ENCODE measurements at regions not wholly inside any gene's neighbourhood (a gene's known extent, or its start where the extent isn't known, plus 50 kb on each side); places are given as distances from the start of the nearest gene placed in this dataset.

DNA sequence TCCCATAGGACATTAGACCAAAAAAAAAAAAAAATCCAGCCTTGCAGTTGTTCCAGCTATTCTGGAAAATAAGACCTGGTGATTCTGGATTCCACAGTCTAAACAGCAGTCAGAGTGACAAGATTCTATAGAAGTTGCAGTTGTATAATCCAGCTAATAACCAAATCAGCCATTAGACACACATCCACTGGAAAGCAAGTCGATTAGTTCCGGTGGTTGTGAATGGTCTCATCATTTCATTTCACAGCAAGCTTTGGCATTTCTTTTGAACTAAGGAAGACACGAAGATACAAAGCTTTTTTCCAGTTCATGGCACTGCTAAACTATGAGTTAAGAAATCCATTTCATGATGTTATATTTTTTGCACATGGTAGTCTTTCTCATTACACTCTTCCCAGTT, 54.4 kb upstream of the FAM89A start:
- no peaks in the 10 kb centered on the region for H3K4me1 ChIP-seq (replicated peaks)
- H3K36me3 ChIP-seq, result no peaks in the 10 kb centered on the region
- 94% methylated on average over 3 of the region's 3 CpGs for WGBS
- no peak overlapping the region for H3K27ac ChIP-seq
- H3K4me3 ChIP-seq, result no peak overlapping the region
- no peaks in the 10 kb centered on the region for H3K27me3 ChIP-seq (replicated peaks; ENCODE audit: insufficient read depth)
- no peak for DNase-seq (ENCODE audit: low spot score)
- intact Hi-C loops (cut with DNase I), result no loop called here
- H3K9me3 ChIP-seq, result no peaks in the 10 kb centered on the region
- TF ChIP-seq CTCF (IDR thresholded peaks at IDR 0.05) (no peak), POLR2A (IDR thresholded peaks at IDR 0.05) (no peak), POLR2AphosphoS5 (IDR thresholded peaks at IDR 0.05) (no peak)

- Histone ChIP-seq H3K27me3 (replicated peaks; ENCODE audit: insufficient read depth) (no peaks in the 10 kb centered on the region), H3K4me3 (no peak overlapping the region), H3K4me1 (replicated peaks) (no peaks in the 10 kb centered on the region), H3K36me3 (no peaks in the 10 kb centered on the region), H3K9me3 (no peaks in the 10 kb centered on the region), H3K27ac (no peak overlapping the region)
- 53% methylated on average over 13 of the region's 13 CpGs for WGBS
- no peak for DNase-seq (ENCODE audit: low spot score)
- intact Hi-C loops (cut with DNase I), result no loop called here
- TF ChIP-seq CTCF (IDR thresholded peaks at IDR 0.05) (no peak), POLR2AphosphoS5 (IDR thresholded peaks at IDR 0.05) (no peak), POLR2A (IDR thresholded peaks at IDR 0.05) (no peak)
Measured at GRCh38 chr1:231093156-231093922, 53.3 kb upstream of the FAM89A start.

- 85% methylated on average over 5 of the region's 5 CpGs for WGBS
- no peak overlapping the region for H3K27ac ChIP-seq
- TF ChIP-seq POLR2AphosphoS5 (IDR thresholded peaks at IDR 0.05), result no peak
- TF ChIP-seq POLR2A (IDR thresholded peaks at IDR 0.05), result no peak
- no peak for TF ChIP-seq CTCF (IDR thresholded peaks at IDR 0.05)
- no peaks in the 10 kb centered on the region for H3K9me3 ChIP-seq
- no peak overlapping the region for H3K4me3 ChIP-seq
- no peaks in the 10 kb centered on the region for H3K4me1 ChIP-seq (replicated peaks)
- no peaks in the 10 kb centered on the region for H3K27me3 ChIP-seq (replicated peaks; ENCODE audit: insufficient read depth)
- intact Hi-C loops (cut with DNase I), result no loop called here
- H3K36me3 ChIP-seq, result no peaks in the 10 kb centered on the region
- no peak for DNase-seq (ENCODE audit: low spot score)
Measured at GRCh38 chr1:231092380-231092779, 52.3 kb upstream of the FAM89A start.

DNA sequence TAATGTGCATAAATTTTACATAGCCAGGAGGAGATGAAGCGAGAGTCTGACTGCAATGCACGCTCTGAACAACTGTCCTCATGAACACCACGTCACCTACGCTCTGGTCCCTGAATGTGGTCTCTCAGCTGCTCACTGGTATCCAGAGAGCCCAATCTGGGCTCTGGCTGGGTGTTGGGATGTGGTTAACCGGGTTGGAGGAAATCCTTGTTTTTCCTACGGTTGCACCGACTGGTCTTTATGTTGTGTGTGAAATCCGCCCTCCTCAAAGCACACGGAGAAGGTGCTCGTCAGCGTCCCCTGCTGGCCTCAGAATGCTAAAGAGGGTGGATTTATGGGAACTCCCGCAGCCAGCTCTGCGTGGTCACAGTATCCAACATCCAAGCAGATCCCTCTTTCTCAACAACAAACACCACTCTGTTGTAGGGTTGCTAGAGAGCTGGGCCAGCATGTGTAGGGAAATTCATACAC, 51.8 kb upstream of the FAM89A start:
- Histone ChIP-seq H3K4me1 (replicated peaks) (no peaks in the 10 kb centered on the region), H3K4me3 (no peak overlapping the region), H3K27me3 (replicated peaks; ENCODE audit: insufficient read depth) (no peaks in the 10 kb centered on the region), H3K36me3 (no peaks in the 10 kb centered on the region), H3K9me3 (no peaks in the 10 kb centered on the region), H3K27ac (no peak overlapping the region)
- no peak for DNase-seq (ENCODE audit: low spot score)
- WGBS, result 72% methylated on average over 13 of the region's 13 CpGs
- intact Hi-C loops (cut with DNase I), result no loop called here
- no peak for TF ChIP-seq POLR2A (IDR thresholded peaks at IDR 0.05)
- no peak for TF ChIP-seq POLR2AphosphoS5 (IDR thresholded peaks at IDR 0.05)
- peak in 2 of 4 experiments; percentile 11 to 12 for TF ChIP-seq CTCF (IDR thresholded peaks at IDR 0.05)

- Histone ChIP-seq H3K36me3 (no peaks in the 10 kb centered on the region), H3K4me1 (replicated peaks) (no peaks in the 10 kb centered on the region), H3K27me3 (replicated peaks; ENCODE audit: insufficient read depth) (no peaks in the 10 kb centered on the region), H3K9me3 (no peaks in the 10 kb centered on the region), H3K27ac (no peak overlapping the region), H3K4me3 (no peak overlapping the region)
- TF ChIP-seq POLR2A (IDR thresholded peaks at IDR 0.05) (no peak), CTCF (IDR thresholded peaks at IDR 0.05) (no peak), POLR2AphosphoS5 (IDR thresholded peaks at IDR 0.05) (no peak)
- no peak for DNase-seq (ENCODE audit: low spot score)
- WGBS, result 86% methylated on average over 6 of the region's 6 CpGs
- intact Hi-C loops (cut with DNase I), result no loop called here
Measured at GRCh38 chr1:231091415-231091814, 51.4 kb upstream of the FAM89A start.

Measured in prostate gland (tissue), 2 donors.